ENCODE measurements at regions not wholly inside any gene's neighbourhood (a gene's known extent, or its start where the extent isn't known, plus 50 kb on each side); places are given as distances from the start of the nearest gene placed in this dataset.

DNA sequence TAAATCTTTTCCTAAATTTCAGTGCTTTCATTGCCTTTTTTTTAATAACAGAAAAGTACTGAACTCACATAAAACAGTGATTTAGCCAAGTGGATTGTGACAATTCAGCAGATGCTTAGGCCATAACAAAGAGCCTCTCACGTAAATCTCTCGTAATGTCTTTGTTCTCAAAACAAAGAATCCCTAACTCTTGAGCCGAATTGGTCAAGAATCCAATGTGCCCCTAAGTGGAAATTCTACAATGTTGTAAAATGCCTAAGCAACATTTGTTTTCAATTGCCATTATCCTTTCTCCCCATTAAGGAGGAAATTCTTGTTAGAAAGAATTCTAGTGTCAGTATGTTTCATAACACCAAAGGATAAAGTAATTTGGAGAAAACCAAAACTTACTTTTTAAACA is 235.7 kb upstream of the THBS1 start:
- no peak overlapping the region for H3K4me3 ChIP-seq (ENCODE audit: low read depth, low read length)
- H3K9me3 ChIP-seq (ENCODE audit: control insufficient read depth, insufficient read depth, low read length): no peaks in the 10 kb centered on the region
- peaks cover 9% of the 10 kb centered on the region for H3K4me1 ChIP-seq (ENCODE audit: control insufficient read depth, insufficient read depth, low read length)
- no peak overlapping the region for H3K9ac ChIP-seq (ENCODE audit: low read depth, low read length)
- no peaks in the 10 kb centered on the region for H3K36me3 ChIP-seq (ENCODE audit: control insufficient read depth, insufficient read depth, low read length)
- H3K27me3 ChIP-seq (ENCODE audit: control insufficient read depth, insufficient read depth, low read length): no peaks in the 10 kb centered on the region

DNA sequence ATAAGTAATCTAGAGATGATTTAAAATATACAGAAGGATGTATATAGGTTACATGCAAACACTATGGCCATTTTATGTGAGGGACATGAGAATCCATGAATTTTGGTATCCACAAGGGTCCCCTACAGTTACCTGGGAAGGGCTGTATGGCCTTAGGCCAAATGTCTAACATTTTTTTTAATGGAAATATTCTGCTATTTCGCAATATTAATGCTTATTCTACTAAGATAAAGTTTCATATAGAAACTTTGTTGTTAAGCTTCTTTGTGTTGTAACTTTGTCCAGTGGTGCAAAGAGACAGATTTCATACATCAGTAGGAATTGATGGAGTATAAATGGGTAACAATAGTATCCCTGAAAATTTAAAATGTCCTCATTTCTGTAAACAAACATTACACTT is 233.4 kb upstream of the THBS1 start:
- H3K4me3 ChIP-seq (ENCODE audit: low read depth, low read length): no peak overlapping the region
- H3K27me3 ChIP-seq (ENCODE audit: control insufficient read depth, insufficient read depth, low read length): no peaks in the 10 kb centered on the region
- peaks cover 6% of the 10 kb centered on the region for H3K4me1 ChIP-seq (ENCODE audit: control insufficient read depth, insufficient read depth, low read length)
- H3K9me3 ChIP-seq (ENCODE audit: control insufficient read depth, insufficient read depth, low read length): no peaks in the 10 kb centered on the region
- no peak overlapping the region for H3K9ac ChIP-seq (ENCODE audit: low read depth, low read length)
- H3K36me3 ChIP-seq (ENCODE audit: control insufficient read depth, insufficient read depth, low read length): no peaks in the 10 kb centered on the region

GRCh38 chr15:39350785-39351184 is 230.1 kb upstream of the THBS1 start:
- Histone ChIP-seq H3K4me3 (ENCODE audit: low read depth, low read length) (no peak overlapping the region), H3K27me3 (ENCODE audit: control insufficient read depth, insufficient read depth, low read length) (no peaks in the 10 kb centered on the region), H3K9ac (ENCODE audit: low read depth, low read length) (no peak overlapping the region), H3K36me3 (ENCODE audit: control insufficient read depth, insufficient read depth, low read length) (no peaks in the 10 kb centered on the region), H3K9me3 (ENCODE audit: control insufficient read depth, insufficient read depth, low read length) (no peaks in the 10 kb centered on the region), H3K4me1 (ENCODE audit: control insufficient read depth, insufficient read depth, low read length) (no peaks in the 10 kb centered on the region)

DNA sequence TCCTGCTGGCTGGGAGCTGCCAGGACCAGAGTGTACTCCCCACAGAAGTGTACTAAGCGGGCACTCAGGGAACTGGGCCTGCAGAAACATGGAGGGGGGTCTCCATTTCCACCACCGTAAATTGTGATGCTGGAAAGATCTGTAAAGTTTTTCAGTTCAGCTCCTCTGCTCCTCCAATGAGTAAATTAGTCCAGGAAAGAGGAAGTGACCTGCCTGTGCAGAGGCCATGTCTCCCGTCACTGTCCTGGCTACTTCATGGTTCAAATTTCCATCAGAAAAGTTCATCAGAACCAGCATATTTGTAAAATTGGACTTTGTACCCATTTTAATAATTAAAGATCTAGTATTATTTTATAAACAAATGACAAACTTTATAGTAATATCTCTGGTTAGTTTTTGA is 226.7 kb upstream of the THBS1 start:
- Histone ChIP-seq H3K9ac (ENCODE audit: low read depth, low read length) (no peak overlapping the region), H3K36me3 (ENCODE audit: control insufficient read depth, insufficient read depth, low read length) (no peaks in the 10 kb centered on the region), H3K4me1 (ENCODE audit: control insufficient read depth, insufficient read depth, low read length) (no peaks in the 10 kb centered on the region), H3K4me3 (ENCODE audit: low read depth, low read length) (no peak overlapping the region), H3K27me3 (ENCODE audit: control insufficient read depth, insufficient read depth, low read length) (no peaks in the 10 kb centered on the region), H3K9me3 (ENCODE audit: control insufficient read depth, insufficient read depth, low read length) (no peaks in the 10 kb centered on the region)

GRCh38 chr15:39357480-39358268 is 223.2 kb upstream of the THBS1 start:
- Histone ChIP-seq H3K27me3 (ENCODE audit: control insufficient read depth, insufficient read depth, low read length) (no peaks in the 10 kb centered on the region), H3K9me3 (ENCODE audit: control insufficient read depth, insufficient read depth, low read length) (no peaks in the 10 kb centered on the region), H3K4me1 (ENCODE audit: control insufficient read depth, insufficient read depth, low read length) (no peaks in the 10 kb centered on the region), H3K4me3 (ENCODE audit: low read depth, low read length) (no peak overlapping the region), H3K36me3 (ENCODE audit: control insufficient read depth, insufficient read depth, low read length) (no peaks in the 10 kb centered on the region), H3K9ac (ENCODE audit: low read depth, low read length) (no peak overlapping the region)

DNA sequence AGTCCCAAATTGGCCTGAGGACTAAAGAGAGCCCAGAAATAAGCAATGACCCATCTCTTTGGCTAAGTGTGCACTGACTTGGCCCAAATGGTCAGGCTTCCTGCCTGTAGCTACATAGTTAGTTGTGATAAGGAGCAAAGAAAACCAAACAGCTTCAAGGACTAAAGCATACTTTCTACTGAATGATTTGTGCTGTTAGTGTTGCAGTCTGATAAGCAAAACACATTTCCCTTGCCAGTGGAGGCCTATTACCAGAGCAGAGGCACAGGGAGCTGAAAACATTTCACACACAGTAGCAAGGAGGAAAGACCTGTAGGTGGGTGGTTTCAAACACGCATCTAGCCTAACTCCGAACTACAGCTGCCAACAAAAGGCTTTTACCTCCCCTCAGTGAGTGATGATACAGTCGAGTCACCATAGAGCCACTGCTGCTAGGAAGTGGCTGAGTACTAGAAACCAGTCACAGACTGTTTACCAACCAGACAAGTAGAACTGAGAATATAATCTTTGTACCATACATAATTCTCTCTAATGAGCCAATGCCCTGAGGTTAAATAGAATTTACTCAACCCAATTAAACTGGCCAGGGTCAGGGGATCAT is 222.3 kb upstream of the THBS1 start:
- Histone ChIP-seq H3K9ac (ENCODE audit: low read depth, low read length) (no peak overlapping the region), H3K36me3 (ENCODE audit: control insufficient read depth, insufficient read depth, low read length) (no peaks in the 10 kb centered on the region), H3K4me1 (ENCODE audit: control insufficient read depth, insufficient read depth, low read length) (no peaks in the 10 kb centered on the region), H3K9me3 (ENCODE audit: control insufficient read depth, insufficient read depth, low read length) (no peaks in the 10 kb centered on the region), H3K27me3 (ENCODE audit: control insufficient read depth, insufficient read depth, low read length) (no peaks in the 10 kb centered on the region), H3K4me3 (ENCODE audit: low read depth, low read length) (no peak overlapping the region)

DNA sequence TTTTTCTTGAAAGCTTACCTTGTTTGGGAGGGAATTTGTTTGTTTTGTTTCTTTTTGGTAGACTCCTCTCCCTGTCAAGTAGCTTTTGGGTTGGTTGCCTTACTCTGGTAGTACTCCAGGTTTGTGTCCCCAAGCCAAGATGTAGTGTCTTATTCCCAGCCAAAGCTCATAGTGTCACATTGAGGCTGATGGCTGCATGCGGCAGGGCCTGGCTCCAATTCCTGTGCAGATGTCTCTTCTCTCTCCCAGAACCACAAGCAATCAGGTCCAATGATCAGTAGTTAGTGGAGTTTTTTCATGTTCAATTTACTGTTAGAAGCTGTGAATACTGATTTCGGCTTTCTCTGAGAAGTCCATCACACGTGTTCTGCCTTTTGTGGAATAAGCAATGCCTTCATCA is 221.1 kb upstream of the THBS1 start:
- Histone ChIP-seq H3K9ac (ENCODE audit: low read depth, low read length) (no peak overlapping the region), H3K27me3 (ENCODE audit: control insufficient read depth, insufficient read depth, low read length) (no peaks in the 10 kb centered on the region), H3K4me1 (ENCODE audit: control insufficient read depth, insufficient read depth, low read length) (no peaks in the 10 kb centered on the region), H3K9me3 (ENCODE audit: control insufficient read depth, insufficient read depth, low read length) (no peaks in the 10 kb centered on the region), H3K4me3 (ENCODE audit: low read depth, low read length) (no peak overlapping the region), H3K36me3 (ENCODE audit: control insufficient read depth, insufficient read depth, low read length) (no peaks in the 10 kb centered on the region)

- Histone ChIP-seq H3K4me1 (ENCODE audit: control insufficient read depth, insufficient read depth, low read length) (no peaks in the 10 kb centered on the region), H3K9ac (ENCODE audit: low read depth, low read length) (no peak overlapping the region), H3K36me3 (ENCODE audit: control insufficient read depth, insufficient read depth, low read length) (no peaks in the 10 kb centered on the region), H3K27me3 (ENCODE audit: control insufficient read depth, insufficient read depth, low read length) (no peaks in the 10 kb centered on the region), H3K9me3 (ENCODE audit: control insufficient read depth, insufficient read depth, low read length) (no peaks in the 10 kb centered on the region), H3K4me3 (ENCODE audit: low read depth, low read length) (no peak overlapping the region)
These were observed 220.4 kb upstream of the THBS1 start for GRCh38 chr15:39360452-39360851.

DNA sequence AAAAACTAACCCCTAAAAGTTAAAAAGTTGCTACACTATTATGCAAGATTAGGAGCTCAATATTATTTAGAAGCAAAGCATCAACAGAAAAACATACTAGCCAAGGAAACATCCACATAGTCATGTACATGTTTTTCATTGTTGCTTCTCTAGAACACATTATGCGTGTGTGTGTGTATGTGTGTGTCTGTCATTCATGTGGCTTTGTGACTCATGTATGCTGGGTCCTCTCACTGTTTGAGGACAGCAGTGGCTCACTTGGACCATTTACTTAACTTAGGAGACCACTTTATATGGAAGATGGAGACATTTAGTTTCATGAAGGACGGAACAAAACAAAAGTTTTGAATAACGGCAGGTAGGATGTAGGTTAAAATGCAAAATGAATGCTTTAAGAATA is 219.4 kb upstream of the THBS1 start:
- H3K36me3 ChIP-seq (ENCODE audit: control insufficient read depth, insufficient read depth, low read length): no peaks in the 10 kb centered on the region
- no peak overlapping the region for H3K4me3 ChIP-seq (ENCODE audit: low read depth, low read length)
- H3K9ac ChIP-seq (ENCODE audit: low read depth, low read length): no peak overlapping the region
- no peaks in the 10 kb centered on the region for H3K4me1 ChIP-seq (ENCODE audit: control insufficient read depth, insufficient read depth, low read length)
- no peaks in the 10 kb centered on the region for H3K9me3 ChIP-seq (ENCODE audit: control insufficient read depth, insufficient read depth, low read length)
- H3K27me3 ChIP-seq (ENCODE audit: control insufficient read depth, insufficient read depth, low read length): no peaks in the 10 kb centered on the region

GRCh38 chr15:39362821-39363561 is 217.9 kb upstream of the THBS1 start:
- Histone ChIP-seq H3K4me3 (ENCODE audit: low read depth, low read length) (no peak overlapping the region), H3K27me3 (ENCODE audit: control insufficient read depth, insufficient read depth, low read length) (no peaks in the 10 kb centered on the region), H3K9ac (ENCODE audit: low read depth, low read length) (no peak overlapping the region), H3K9me3 (ENCODE audit: control insufficient read depth, insufficient read depth, low read length) (no peaks in the 10 kb centered on the region), H3K4me1 (ENCODE audit: control insufficient read depth, insufficient read depth, low read length) (no peaks in the 10 kb centered on the region), H3K36me3 (ENCODE audit: control insufficient read depth, insufficient read depth, low read length) (no peaks in the 10 kb centered on the region)

DNA sequence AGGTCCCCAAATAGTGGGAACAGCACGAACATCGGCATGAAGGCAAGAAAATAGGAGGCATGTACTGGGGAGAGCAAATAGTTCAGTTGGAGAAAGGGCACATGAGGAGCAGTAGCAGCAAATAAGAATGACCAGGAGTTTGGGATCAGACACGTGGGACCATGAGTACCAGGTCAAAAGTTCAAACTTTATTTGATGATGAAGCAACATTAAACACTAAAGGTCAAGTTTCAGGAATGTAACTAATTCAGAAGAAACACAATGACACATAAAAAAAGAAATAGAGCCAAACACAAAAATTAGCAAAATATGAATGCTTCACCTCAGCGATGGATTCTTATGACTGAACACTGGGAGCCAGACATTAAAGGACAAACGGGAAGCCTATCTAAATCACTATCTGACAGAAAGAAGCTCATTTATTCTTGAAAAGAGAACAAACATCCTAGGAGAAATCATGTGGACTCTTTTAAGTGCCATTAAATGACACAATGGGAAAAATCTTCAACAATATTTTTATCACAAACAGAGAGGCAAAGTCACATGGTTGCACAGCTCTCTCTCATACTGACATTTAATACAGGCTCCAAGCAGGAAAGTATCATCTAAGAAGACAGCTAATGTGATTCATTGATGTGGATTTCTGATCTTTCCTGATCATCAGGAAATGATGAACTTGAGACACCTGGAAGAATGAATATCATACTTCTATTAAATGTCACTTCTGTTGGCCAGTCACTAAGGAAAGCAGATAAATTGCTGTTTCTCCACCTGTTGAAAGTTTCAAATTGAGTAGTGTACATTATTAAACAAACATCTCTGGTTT is 216.9 kb upstream of the THBS1 start:
- no peaks in the 10 kb centered on the region for H3K36me3 ChIP-seq (ENCODE audit: control insufficient read depth, insufficient read depth, low read length)
- no peaks in the 10 kb centered on the region for H3K9me3 ChIP-seq (ENCODE audit: control insufficient read depth, insufficient read depth, low read length)
- no peaks in the 10 kb centered on the region for H3K27me3 ChIP-seq (ENCODE audit: control insufficient read depth, insufficient read depth, low read length)
- H3K4me1 ChIP-seq (ENCODE audit: control insufficient read depth, insufficient read depth, low read length): no peaks in the 10 kb centered on the region
- no peak overlapping the region for H3K4me3 ChIP-seq (ENCODE audit: low read depth, low read length)
- no peak overlapping the region for H3K9ac ChIP-seq (ENCODE audit: low read depth, low read length)
